Endothelial cell (in vitro differentiated cells): ENCODE measurements at regions not wholly inside any gene's neighbourhood (a gene's known extent, or its start where the extent isn't known, plus 50 kb on each side); places are given as distances from the start of the nearest gene placed in this dataset.

Source experiments
- DNase-seq: peaks from one replicate; pipeline ENCODE4 v3.0.0; 2021; ENCODE audit warnings: low spot score
- H3K27ac Mint-ChIP-seq: one replicate; pipeline ENCODE4 v1.8.0; 2021; ENCODE audit warnings: mixed read lengths, inconsistent platforms; ENCODE audit not compliant: unreplicated experiment
- H3K27me3 Mint-ChIP-seq: one replicate; pipeline ENCODE4 v1.8.0; 2021; ENCODE audit warnings: mild to moderate bottlenecking, moderate library complexity, mixed read lengths, inconsistent platforms; ENCODE audit not compliant: unreplicated experiment
- H3K36me3 Mint-ChIP-seq: one replicate; pipeline ENCODE4 v1.8.0; 2021; ENCODE audit warnings: mild to moderate bottlenecking, low read depth, mixed read lengths, inconsistent platforms; ENCODE audit not compliant: unreplicated experiment
- H3K4me1 Mint-ChIP-seq: one replicate; pipeline ENCODE4 v1.8.0; 2021; ENCODE audit warnings: mild to moderate bottlenecking, mixed read lengths, inconsistent platforms; ENCODE audit not compliant: unreplicated experiment
- H3K4me3 Mint-ChIP-seq: one replicate; pipeline ENCODE4 v1.8.0; 2021; ENCODE audit warnings: mild to moderate bottlenecking, mixed read lengths, inconsistent platforms; ENCODE audit not compliant: unreplicated experiment
- H3K9me3 Mint-ChIP-seq: one replicate; pipeline ENCODE4 v1.8.0; 2021; ENCODE audit warnings: mixed read lengths, inconsistent platforms; ENCODE audit not compliant: unreplicated experiment
- CTCF ChIP-seq: fragments of 200-600 bp; sonication (generic); IDR thresholded peaks from one replicate; pipeline ENCODE4 v1.5.0; 2021; ENCODE audit warnings: antibody characterized with exemption; ENCODE audit not compliant: unreplicated experiment

DNA sequence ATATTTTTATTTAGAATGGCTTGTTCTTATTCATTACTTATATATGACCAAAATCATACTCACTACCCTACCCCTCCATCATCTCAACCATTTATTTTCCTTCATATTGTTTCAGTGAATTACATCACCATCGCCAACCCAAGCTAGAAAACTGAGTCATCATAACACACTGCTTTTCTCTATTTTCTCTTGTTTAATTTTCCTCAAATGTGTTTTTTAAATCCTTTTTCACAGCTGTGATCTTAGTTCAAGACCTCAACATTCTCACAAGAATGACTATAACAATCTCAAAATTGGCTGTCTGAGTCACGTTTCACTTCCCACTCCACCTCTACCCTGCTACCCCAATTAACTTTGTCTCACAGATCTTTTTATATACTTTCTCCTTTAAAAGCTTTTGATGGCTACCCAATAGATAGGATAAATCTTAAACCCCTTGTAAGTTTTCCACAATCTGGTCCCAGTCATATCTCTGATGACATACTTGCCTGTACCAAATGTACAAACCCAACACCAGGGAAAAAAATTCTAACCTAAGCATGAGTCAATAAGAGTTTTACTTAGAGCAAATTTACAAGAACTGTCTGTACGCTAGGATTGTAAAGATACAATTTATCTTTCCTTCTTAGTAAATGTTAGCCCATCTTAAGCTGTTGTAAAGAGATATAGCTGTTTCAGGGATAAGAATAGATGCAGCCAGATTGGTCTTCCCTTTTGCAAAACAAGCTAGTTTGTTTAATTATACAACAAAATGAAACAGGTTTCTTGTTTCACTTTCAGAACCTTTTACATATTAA lies 635.1 kb upstream of the SLC39A10 start:
- no peaks in the 10 kb centered on the region for H3K4me1 Mint-ChIP-seq
- no peak for TF ChIP-seq CTCF
- no peaks in the 10 kb centered on the region for H3K27me3 Mint-ChIP-seq
- H3K36me3 Mint-ChIP-seq, result no peaks in the 10 kb centered on the region
- no peaks in the 10 kb centered on the region for H3K9me3 Mint-ChIP-seq
- H3K4me3 Mint-ChIP-seq, result no peak overlapping the region
- no peak overlapping the region for H3K27ac Mint-ChIP-seq
- no peak for DNase-seq

DNA sequence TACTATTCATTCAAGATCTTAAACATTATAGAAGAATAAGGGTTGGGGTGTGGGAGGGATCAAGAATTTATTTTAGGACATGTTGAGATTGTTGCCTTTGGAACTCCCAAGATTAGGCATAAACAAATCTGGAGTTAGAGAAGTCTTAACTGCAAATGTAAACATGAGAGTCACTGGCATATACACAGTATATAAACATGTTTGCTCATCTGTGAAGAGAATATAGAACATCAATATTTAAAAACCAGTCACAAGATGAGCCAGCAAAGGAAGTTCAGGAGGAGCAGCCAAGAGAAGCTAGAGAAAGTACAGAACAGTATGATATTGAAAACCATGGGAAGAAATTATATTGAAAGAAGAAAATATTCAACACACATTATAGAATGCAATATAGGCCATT lies 638.6 kb upstream of the SLC39A10 start:
- Mint-ChIP-seq H3K4me3 (no peak overlapping the region), H3K27me3 (no peaks in the 10 kb centered on the region), H3K4me1 (no peaks in the 10 kb centered on the region), H3K36me3 (no peaks in the 10 kb centered on the region), H3K27ac (no peak overlapping the region), H3K9me3 (no peaks in the 10 kb centered on the region)
- DNase-seq, result no peak
- TF ChIP-seq CTCF, result no peak

- Mint-ChIP-seq H3K36me3 (no peaks in the 10 kb centered on the region), H3K27ac (no peak overlapping the region), H3K27me3 (no peaks in the 10 kb centered on the region), H3K9me3 (no peaks in the 10 kb centered on the region), H3K4me1 (no peaks in the 10 kb centered on the region), H3K4me3 (no peak overlapping the region)
- DNase-seq, result no peak
- TF ChIP-seq CTCF, result no peak
Measured at GRCh38 chr2:195017890-195018289, 639.1 kb upstream of the SLC39A10 start.

GRCh38 chr2:195016841-195017240 lies 640.2 kb upstream of the SLC39A10 start:
- no peaks in the 10 kb centered on the region for H3K9me3 Mint-ChIP-seq
- no peak for DNase-seq

More at GRCh38 chr2:195016841-195017240, 640.2 kb upstream of the SLC39A10 start:
- no peaks in the 10 kb centered on the region for H3K27me3 Mint-ChIP-seq
- no peaks in the 10 kb centered on the region for H3K36me3 Mint-ChIP-seq
- H3K4me1 Mint-ChIP-seq, result no peaks in the 10 kb centered on the region
- TF ChIP-seq CTCF, result no peak
- no peak overlapping the region for H3K4me3 Mint-ChIP-seq
- no peak overlapping the region for H3K27ac Mint-ChIP-seq
